Esophagus (tissue), 2 donors: ENCODE measurements at regions not wholly inside any gene's neighbourhood (a gene's known extent, or its start where the extent isn't known, plus 50 kb on each side); places are given as distances from the start of the nearest gene placed in this dataset.

Source experiments
- H3K27ac ChIP-seq, 2 donors: one replicate each; pipeline ENCODE4 v1.5.1; 2013; ENCODE audit warnings: low read depth in 2 of 2, mild to moderate bottlenecking in 2 of 2, inconsistent platforms in 1 of 2, low read length in 1 of 2, moderate library complexity in 1 of 2
- H3K27me3 ChIP-seq, 2 donors: one replicate each; pipeline ENCODE4 v1.6.1; 2013; ENCODE audit warnings: low read length in 2 of 2, control low read depth in 1 of 2, mild to moderate bottlenecking in 1 of 2; ENCODE audit not compliant: insufficient read depth in 2 of 2, control insufficient read depth in 1 of 2
- H3K36me3 ChIP-seq, 2 donors: one replicate each; pipeline ENCODE4 v1.6.1; 2013; ENCODE audit warnings: low read length in 1 of 2; ENCODE audit not compliant: control insufficient read depth in 2 of 2, insufficient read depth in 2 of 2
- H3K4me1 ChIP-seq, 2 donors: one replicate each; pipeline ENCODE4 v1.6.1; 2013; ENCODE audit warnings: low read length in 1 of 2; ENCODE audit not compliant: control insufficient read depth in 2 of 2, insufficient read depth in 2 of 2
- H3K4me3 ChIP-seq, 2 donors: one replicate each; pipeline ENCODE4 v1.5.1; 2013; ENCODE audit warnings: low read length in 2 of 2, mild to moderate bottlenecking in 2 of 2, low read depth in 1 of 2, moderate library complexity in 1 of 2
- H3K9me3 ChIP-seq, 2 donors: one replicate each; pipeline ENCODE4 v1.6.1; 2013; ENCODE audit warnings: mild to moderate bottlenecking in 2 of 2, low read depth in 1 of 2, low read length in 1 of 2, moderate library complexity in 1 of 2; ENCODE audit not compliant: control insufficient read depth in 2 of 2, insufficient read depth in 1 of 2
- WGBS, 2 donors: extraction: QIAGEN DNeasy Blood & Tissue Kit; methylation state at CpG; one replicate each; pipeline ENCODE4 v1.1.7; 2013; 5-methylcytosine and 5-hydroxymethylcytosine counted together
- donor health status: healthy with polysubstance abuse.
- donor health status: Bipolar disorder and iron deficiency.

DNA sequence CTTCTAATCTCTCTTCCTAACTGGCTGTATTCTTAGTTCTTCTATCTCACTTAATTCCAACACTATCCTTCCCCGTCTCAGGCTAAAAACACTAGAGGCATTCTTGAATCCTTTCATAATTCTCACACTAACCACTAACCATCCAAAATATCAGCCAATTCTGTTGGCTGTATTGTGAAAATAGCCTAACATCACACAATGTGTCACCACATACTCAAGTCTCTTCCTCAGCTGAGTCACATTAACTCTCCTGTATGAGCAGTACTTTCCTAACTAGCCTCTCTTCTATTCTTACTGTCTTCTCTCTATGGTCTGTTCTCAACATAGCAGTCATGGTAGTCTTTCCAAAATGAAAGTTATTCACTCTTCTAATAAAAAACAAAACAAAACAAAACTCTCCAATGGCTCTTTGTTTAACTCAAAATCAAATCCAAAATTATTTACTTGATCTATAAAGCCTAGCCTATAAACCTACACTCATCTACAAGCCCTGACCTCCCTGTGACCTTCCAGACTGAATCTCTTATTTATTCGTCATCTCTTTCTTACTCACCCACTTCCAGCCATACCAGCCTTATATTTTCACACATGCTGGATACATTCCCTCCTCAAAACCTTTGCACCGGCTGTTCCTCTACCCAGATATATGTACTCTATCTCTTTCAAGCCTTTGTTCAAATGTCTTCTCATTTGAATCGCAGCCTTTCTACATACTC lies 445.9 kb downstream of the TLL1 start:
- no peak overlapping the region for H3K27ac ChIP-seq
- WGBS, 2 donors: 86% methylated on average over 4 of the region's 4 CpGs

DNA sequence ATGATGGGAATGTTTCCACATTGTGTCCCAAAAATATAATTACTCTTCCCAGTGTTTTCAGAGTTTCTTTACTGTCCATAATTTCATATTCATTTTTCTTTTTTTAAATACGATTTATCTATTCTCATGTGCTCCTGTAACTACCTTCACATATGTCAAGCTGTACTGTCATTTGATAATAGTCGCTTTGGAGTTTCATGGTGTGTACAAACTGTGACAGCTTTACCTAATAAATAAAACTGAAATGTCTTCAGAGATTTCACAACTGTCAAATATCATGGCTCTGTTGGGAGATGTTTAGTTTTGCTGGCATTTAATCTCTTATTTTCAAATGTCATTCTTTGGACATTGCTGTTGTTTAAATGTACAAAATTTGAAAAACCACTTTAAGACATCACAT lies 450.2 kb downstream of the TLL1 start:
- Histone ChIP-seq H3K9me3 (no peaks in the 10 kb centered on the region), H3K4me3 (no peak overlapping the region), H3K36me3 (no peaks in the 10 kb centered on the region), H3K27me3 (no peaks in the 10 kb centered on the region), H3K4me1 (no peaks in the 10 kb centered on the region), H3K27ac (no peak overlapping the region)
- whole genome bisulfite sequencing, 2 donors: 76 to 84% methylated on average over 2 of the region's 2 CpGs

More for the DNA sequence above, 445.9 kb downstream of the TLL1 start:
- Histone ChIP-seq H3K36me3 (no peaks in the 10 kb centered on the region), H3K4me3 (no peak overlapping the region), H3K9me3 (no peaks in the 10 kb centered on the region), H3K27me3 (no peaks in the 10 kb centered on the region), H3K4me1 (no peaks in the 10 kb centered on the region)

DNA sequence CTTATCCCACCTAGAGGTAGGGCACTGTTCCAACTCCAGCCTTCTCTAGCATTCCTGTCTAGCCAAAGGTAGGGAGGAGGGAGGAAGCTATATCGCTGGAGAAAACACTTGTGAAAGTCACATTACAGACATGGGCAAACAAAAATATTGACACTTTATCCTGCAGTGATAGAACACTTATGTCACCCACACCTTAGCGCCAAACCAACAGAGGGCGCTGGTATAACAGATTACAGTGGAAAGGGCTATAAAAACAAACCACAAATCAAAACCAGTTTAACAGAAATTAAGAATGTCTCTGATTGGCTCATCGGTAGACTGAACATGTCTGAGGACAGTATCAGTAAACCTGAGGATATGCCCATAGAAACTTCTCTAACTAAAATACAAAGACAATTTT lies 451.3 kb downstream of the TLL1 start:
- H3K4me1 ChIP-seq: no peaks in the 10 kb centered on the region
- WGBS, 2 donors: 49 to 55% methylated on average over 4 of the region's 4 CpGs

DNA sequence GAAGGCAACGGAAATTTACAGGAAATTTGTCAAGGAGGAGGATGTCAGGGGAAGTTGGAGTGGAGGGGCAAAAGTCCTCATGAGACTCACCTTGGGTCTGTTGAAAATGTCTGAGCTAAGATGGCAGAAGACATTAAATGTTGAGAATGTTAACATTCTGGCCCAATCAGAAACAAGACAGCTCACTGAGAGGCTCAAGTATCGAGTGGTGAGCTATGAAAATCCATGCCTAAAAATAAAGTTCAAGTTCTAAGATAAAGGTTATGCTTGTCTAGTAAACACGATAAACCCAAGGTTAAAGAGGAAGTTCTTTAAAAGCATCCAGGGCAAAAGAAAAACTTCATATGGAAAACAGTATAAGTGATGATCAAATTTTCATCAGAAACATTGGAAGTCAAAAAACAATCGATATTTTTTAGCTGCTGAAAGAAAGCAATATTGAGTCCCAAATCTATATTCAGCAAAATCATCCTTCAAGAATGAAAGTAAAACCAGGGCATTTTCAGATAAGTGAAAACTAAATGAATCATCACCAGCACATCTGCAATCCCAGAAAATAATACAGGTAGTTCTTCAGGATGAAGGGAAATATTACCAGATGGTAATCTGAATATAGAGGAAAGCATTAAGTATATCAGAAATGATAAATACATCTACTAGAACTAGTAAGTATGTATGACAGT lies 462.4 kb downstream of the TLL1 start:
- Histone ChIP-seq H3K4me1 (no peaks in the 10 kb centered on the region), H3K27me3 (no peaks in the 10 kb centered on the region), H3K27ac (no peak overlapping the region), H3K9me3 (no peaks in the 10 kb centered on the region), H3K36me3 (no peaks in the 10 kb centered on the region), H3K4me3 (no peak overlapping the region)
- 64 to 65% methylated on average over 4 of the region's 4 CpGs for WGBS, 2 donors

More for the DNA sequence above, 451.3 kb downstream of the TLL1 start:
- no peaks in the 10 kb centered on the region for H3K36me3 ChIP-seq
- no peaks in the 10 kb centered on the region for H3K27me3 ChIP-seq
- no peak overlapping the region for H3K4me3 ChIP-seq
- no peaks in the 10 kb centered on the region for H3K9me3 ChIP-seq
- no peak overlapping the region for H3K27ac ChIP-seq

DNA sequence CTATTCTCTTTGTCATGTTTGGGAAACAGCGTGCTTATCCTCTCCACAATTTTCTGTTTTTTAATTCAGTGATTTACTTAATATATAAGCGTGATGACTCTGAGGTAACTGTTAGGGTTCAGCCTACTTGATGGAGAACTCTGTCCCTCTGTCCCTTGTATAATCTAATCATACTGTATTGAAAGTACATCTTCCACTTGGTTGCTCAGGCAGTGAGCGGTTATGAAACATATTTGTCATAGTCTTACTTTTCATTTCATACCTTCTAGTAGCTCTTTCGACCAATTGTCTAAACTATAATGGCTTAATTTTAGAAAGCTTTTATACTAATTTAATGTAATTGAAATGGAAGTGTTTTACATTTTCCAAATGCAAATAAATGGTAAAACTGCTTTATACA lies 469.0 kb downstream of the TLL1 start:
- Histone ChIP-seq H3K27me3 (no peaks in the 10 kb centered on the region), H3K9me3 (no peaks in the 10 kb centered on the region), H3K4me1 (no peaks in the 10 kb centered on the region), H3K27ac (no peak overlapping the region), H3K4me3 (no peak overlapping the region), H3K36me3 (no peaks in the 10 kb centered on the region)
- WGBS, 2 donors: 89 to 90% methylated on average over 4 of the region's 4 CpGs

DNA sequence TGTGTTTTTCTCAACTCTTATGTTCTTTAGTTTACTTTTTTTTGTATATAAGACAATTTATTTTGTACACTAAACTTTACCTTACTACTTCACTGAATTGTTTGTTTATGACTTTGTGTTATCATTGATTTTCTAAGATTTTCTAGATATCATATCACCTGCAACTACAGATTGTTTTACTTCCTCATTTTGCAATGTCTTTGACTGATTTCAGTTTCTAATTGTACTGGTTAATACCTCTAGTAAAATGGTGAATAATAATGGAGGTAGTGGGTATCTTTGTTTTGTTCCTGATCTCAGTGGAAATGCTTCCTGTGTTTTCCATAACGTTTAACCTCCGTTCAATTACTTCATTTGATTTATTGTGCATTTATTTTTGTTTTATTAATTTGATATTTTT lies 490.2 kb downstream of the TLL1 start:
- Histone ChIP-seq H3K9me3 (no peaks in the 10 kb centered on the region), H3K27me3 (no peaks in the 10 kb centered on the region), H3K4me3 (no peak overlapping the region), H3K36me3 (no peaks in the 10 kb centered on the region), H3K27ac (no peak overlapping the region), H3K4me1 (no peaks in the 10 kb centered on the region)
- WGBS, 2 donors: 66 to 71% methylated on average over 2 of the region's 2 CpGs

DNA sequence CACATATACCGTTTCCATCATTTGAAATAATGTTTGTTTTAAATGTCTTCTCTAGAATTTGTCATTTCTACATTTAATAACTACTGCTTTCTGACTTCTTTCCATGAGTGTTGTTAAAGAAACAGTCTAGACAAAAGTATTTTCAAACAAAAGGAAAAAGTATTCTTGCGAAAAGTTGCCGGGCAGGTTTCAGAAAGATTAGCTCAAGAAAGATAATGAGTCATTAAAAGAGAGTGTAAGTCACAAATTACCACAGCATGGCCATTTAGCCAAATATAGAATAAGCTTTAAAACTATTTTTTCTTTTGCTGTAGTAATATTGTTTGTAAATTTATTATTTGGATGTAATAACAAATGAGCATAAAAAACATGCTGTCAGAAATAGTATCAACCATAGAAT lies 493.0 kb downstream of the TLL1 start:
- H3K27me3 ChIP-seq: no peaks in the 10 kb centered on the region
- H3K4me3 ChIP-seq: no peak overlapping the region
- WGBS, 2 donors: 44 to 57% methylated on average over 3 of the region's 3 CpGs
- no peaks in the 10 kb centered on the region for H3K4me1 ChIP-seq
- no peaks in the 10 kb centered on the region for H3K9me3 ChIP-seq
- no peak overlapping the region for H3K27ac ChIP-seq
- H3K36me3 ChIP-seq: no peaks in the 10 kb centered on the region

DNA sequence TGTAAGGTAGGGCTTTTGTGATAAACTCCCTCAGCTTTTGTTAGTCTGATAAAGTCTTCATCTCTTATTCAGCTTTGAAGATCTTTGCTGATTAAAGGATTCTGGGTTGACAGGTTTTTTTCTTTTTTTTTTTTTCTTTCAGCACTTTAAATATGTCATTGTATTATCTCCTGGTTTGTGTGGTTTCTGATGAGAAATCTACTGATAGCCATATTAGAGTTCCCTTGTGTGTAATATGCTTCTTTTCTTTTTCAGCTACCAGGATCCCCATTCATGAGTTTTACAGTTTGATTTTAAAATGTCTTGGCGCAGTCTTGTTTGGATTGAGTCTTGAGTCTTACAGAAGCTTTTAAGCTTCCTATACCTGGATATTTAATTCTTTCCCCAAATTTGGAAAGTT lies 504.5 kb downstream of the TLL1 start:
- H3K27me3 ChIP-seq: no peaks in the 10 kb centered on the region
- no peak overlapping the region for H3K27ac ChIP-seq
- no peaks in the 10 kb centered on the region for H3K36me3 ChIP-seq
- no peaks in the 10 kb centered on the region for H3K4me1 ChIP-seq
- peaks cover 9 to 12% of the 10 kb centered on the region in 2 donors for H3K9me3 ChIP-seq
- H3K4me3 ChIP-seq: no peak overlapping the region
- 91 to 93% methylated on average over 1 of the region's 1 CpG for WGBS, 2 donors

DNA sequence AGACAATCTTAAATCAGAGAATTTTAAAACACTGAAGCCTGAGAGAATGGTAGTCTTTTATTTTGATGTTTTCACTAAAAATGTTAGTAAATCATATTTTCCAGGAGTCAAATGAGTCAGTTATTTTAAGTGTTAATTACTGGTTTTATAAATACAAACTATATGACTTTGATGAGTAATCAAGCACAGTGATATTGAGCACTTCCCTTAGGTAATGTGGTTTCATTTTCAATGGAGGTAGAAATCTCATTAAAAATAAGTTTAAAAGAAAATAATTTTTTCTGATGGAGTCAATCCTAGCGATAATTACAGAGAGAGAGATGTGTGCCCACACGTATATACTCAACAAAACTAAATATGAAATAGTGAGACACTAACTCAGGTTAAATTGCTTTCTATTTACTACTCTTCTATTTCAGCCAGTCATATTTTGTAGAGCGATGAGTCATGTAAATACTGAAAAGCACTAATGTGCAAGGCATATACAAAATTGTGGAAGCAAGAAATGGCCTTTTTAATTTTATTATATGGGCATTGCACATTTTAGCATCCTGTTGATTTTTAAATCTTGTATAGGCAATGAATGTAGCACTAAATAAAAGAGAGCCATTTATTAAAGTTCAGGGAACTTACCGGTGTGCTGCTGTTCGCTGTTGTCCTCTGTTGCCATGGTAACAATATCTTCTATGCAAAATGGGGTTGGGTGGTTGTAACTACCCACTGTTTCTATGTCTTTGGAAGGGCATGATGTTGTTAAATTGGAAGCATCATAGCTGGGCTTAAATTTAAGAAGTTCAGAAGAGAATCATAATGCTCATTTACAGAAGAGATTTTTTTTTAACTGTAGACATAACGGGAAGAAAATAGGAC lies 513.7 kb downstream of the TLL1 start:
- WGBS, 2 donors: 65 to 73% methylated on average over 6 of the region's 6 CpGs
- H3K4me1 ChIP-seq: no peaks in the 10 kb centered on the region
- no peak overlapping the region for H3K4me3 ChIP-seq
- no peaks in the 10 kb centered on the region for H3K9me3 ChIP-seq
- no peaks in the 10 kb centered on the region for H3K36me3 ChIP-seq
- no peak overlapping the region for H3K27ac ChIP-seq
- no peaks in the 10 kb centered on the region for H3K27me3 ChIP-seq
